GM18511 (cell line): ENCODE measurements at regions not wholly inside any gene's neighbourhood (a gene's known extent, or its start where the extent isn't known, plus 50 kb on each side); places are given as distances from the start of the nearest gene placed in this dataset.

Source experiments
- ATAC-seq: cut with Tn5 transposase; IDR thresholded peaks from one replicate; pipeline ENCODE4 v1.9.1; 2021; ENCODE audit warnings: mild to moderate bottlenecking, moderate library complexity; ENCODE audit not compliant: unreplicated experiment

DNA sequence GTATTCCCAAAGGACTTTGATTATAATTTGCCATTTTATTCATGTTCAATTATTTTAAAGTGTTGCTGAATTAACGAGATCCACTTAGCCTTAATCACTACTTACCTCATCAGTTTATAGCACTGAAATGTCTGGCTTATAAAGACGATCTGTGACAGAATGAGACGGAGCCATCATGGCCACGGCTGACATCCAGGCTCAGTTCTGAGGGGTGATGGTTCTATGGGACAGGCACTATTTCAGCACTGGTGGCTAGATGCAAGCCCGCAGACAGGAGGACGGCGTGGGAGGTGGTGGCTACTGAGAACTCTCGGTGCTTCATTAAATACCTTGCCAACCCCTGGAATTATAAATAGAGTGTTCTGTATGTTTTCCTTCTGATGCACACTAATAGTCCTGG, 1084.2 kb upstream of the TENM3 start:
- no peak for ATAC-seq

DNA sequence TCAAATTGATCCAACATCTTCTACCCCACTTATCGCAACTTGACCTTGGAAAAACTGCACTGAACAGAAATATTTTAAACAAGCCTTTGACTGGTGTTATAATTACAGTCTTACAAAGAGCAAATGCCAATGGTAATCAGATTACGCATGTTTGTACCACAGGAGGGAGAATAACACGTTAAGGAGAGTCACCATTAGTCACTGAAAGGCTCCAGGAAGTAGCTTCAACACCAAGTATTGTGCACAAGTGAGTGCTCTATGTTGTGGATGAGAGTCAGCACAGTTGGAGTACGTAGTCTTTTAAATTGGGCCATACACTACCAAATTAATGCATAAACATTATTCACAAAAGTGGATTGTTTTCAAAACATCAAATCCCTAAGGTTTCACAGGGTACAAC, 1081.5 kb upstream of the TENM3 start:
- no peak for ATAC-seq

DNA sequence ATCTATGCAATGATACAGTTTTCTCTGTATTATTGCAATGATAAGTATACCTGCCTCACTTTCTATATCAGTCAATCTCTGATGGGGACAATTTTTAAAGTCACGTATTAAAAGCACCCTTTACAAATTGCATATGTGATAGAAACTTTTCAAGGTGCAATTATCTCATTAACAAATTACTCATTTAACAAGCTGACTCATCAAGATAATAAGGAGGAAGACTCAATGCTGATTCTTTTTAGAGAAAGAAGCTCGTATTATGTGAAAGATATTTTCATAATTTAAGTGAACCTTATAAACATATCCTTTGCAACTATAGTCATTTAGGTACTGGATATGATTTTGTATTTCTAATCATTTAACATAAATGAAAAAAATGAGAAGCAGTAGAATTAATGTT, 1080.9 kb upstream of the TENM3 start:
- ATAC-seq: no peak

DNA sequence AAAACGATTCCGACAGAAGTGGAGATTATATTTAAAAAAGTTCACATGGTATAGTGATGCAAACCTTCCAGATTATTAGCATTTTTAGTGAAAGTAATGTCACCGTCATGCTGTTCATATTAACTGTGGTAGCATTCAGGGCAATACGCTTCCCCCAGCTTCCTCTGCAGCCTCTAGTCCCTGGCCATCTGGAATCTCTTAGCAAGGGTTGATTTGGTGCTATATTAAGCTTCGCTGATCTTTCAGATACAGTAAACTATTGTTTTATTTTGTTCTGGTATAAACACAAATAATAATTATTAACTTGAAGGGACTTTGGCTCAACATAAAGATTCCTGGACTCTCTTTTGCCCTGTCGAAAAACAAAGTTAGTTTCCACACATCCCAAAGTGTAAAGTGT, 1080.5 kb upstream of the TENM3 start:
- ATAC-seq: no peak

DNA sequence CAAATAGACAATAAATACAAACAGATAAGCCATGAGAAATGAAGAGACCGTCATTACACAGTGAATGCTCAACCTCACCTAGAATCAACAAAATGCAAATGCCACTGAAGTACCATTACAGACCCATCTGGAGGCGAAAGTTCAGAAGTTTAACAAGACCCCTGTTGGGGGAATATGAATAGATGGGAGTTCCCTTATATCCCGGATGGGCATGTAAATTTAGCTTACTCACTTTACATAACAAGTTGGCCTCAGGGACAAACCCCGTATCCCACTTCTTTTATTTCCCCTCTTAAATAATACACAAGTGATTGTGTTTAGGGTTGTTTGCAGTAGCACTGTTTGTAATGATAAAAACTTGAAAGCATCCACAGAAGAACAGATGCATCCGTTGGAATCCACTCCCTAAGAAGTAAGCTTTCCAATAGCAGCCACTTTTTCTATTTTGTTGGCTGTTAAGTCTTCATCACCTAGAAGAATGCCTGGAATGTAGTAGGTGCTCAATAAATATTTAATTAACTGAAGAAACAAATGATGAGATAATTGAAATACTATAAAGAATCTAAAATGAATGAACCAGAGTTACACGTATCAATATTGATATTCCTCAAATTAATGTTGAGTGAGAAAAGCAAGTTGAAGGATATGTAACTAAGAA, 1076.3 kb upstream of the TENM3 start:
- no peak for ATAC-seq

DNA sequence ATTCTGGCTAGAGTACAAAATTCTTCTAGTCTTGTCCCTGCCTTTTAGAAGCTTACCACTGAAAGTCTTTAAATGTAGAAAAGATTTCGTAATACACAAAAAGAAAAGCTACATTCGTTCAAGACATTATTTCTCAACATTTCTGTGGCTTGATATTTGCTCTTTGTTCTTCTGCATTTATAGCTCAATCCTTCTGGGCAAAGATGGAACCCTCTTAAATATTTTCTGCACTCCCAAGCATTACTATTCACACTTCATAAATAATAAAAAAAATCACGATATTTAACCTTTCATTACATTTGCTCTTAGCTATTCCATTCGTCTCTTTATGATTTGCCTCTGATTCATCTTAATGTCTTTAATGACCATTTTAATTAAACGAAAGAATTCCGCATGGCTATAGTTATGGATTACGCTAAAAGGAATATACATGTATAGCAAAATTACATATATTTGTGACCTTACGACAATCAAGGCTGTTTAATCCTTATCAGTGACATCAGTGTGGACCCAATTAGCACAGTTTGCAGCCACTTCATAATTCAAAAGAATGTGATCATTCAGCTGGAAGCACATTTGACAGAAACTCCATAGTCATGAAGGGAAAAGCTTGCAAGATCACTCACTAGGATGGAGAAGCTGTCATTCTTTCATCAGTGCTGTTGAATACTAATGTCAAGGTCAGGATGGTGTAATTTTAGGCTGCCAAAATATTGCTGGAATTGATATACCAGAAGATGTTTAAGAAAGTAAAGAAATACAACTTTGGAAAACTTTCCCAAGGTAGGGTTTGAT, 1075.0 kb upstream of the TENM3 start:
- no peak for ATAC-seq

DNA sequence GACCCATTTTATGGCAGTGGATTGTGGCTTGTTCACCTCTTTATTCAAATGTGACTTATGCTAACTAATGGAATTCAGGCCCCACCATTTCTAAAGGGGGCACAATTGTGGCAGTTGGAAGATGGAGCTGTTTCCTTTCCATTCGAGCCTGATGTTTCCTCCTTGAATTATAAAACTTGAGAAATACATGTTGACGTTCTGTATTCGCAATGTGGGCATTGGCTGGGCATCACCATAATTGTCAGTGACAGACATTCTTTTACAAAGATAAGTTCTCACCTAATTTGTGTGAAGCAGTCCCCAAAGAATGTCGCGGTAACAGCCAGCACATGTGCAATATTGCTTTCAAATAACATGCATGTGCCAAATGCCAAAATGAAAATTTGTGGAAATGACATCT, 1070.2 kb upstream of the TENM3 start:
- no peak for ATAC-seq

DNA sequence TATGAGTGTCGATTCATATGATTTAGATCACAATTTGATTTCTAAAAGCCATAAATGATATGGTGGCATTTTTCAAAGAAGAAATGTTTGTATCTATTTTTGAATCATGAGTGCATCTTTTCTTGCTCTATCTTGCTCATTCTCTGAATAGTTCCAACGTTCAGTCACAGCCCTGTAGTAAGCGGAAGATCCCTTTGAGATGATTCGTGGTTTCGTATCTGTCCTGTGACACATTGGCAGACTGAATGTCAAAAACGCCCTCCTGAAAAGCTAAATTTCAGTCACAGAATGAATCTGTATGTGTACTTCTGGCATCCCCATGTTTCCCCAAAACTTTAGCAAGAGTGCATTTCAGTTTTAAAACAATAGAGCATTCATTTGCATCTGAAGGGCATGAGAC, 1066.9 kb upstream of the TENM3 start:
- ATAC-seq: no peak

DNA sequence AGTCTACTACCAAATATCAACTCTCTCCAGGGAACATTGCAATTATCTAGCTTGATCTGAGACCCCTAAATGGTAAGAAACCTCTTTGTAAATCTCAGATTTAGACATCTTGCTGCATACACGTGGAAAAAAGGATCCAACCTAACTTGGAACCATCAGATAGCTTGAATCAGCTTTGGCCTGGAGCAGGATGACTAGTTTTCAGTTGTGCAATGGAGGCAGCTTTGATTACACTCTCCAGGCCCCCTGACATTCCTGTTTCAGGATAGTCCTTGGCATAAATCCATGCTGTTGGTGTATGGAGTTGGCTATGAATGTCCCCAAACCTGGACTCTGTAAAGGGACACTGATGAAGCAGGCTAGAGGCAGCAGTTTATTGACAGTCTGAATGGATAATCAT, 1061.9 kb upstream of the TENM3 start:
- no peak for ATAC-seq

DNA sequence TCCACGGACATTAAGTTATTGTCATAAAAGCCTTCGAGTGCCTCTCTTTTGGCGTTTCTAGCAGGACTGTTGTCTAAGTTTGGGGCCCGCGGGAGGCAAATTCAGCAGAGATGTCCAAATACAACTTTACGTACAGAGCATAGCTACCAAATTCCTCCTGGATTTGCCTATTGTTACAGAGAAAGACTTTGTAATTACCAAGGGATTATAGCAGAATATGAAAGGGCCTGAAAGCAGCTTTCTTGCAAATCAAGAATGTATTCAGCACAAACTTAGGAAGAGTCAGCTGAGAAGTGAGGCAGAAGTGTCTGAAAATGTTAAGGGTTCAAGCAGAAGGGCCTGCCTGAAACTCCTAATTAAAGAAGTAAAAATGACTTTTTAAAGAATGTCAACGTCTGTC, 1053.5 kb upstream of the TENM3 start:
- ATAC-seq: no peak

DNA sequence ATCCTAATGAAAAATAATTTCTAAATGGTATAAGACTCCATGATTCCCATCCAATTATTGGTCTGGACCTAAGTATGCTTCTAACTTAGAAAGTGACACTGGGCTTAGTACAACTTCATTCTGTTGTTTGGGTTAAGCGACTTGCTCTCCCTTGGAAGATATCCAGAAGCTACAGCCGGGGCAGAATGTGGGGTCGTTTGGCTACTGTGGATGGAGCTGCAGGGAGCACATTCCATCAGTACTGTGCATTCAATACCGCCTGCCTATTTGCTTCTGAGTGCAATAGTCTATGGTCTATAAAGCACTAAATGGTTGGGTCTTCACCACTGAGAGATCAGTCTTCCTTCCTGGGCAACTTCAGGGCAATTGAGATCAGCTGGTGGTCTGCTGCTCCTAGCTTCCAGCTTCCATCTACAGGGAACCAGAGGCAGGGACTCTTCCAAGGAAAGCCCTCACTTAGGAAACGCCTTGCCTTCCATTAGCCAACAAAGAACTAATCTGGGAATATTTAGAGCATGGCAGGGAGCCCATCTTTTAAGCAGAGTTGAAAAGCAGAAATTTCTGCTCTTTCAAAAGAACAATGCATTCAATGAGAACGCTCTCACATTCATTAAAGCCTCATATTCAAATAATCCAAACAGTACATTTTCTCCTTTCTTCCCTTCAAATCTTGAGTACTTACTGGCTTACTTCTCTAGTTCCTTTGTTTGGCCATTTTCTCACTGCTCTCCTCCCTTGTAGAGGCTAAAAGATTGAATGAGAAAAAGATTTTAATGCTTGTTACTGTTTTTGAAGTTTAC, 1049.9 kb upstream of the TENM3 start:
- no peak for ATAC-seq

DNA sequence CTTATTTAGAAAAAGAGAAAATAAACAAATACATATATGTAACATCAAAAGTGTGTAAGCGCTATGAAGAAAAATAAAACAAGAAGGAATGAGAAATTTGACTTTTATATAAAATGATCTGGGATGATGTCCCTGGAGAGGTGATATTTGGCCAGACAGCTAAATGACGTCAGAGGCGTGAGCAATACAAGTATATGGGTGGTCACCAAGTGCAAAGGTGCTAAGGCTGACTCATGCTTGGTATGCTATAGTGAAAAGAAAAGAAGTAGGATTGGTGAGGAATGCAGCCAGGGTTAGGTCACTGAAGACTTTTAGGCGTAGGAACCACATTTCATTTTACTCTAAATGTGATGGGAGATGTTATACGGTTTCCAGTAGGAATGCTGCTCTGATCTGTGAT, 1049.1 kb upstream of the TENM3 start:
- ATAC-seq: no peak

DNA sequence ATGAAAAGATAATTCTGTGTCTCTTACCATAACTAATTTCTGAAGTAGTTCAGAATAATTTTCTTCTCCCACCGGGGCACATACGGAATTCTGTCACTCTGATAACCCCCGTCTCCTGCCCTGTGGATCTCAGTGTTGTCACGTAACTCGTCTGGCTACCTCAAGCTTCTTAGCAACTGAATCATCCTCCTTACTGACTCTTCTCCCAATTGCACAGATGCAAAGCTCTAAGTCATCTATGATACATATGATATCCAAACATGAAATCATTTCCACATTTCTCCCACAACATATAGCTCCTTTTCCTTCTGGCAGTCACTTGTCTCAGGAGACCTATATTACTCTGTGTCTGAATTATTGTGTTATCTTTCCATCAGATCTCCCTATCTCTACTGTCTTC, 1043.1 kb upstream of the TENM3 start:
- ATAC-seq: no peak

DNA sequence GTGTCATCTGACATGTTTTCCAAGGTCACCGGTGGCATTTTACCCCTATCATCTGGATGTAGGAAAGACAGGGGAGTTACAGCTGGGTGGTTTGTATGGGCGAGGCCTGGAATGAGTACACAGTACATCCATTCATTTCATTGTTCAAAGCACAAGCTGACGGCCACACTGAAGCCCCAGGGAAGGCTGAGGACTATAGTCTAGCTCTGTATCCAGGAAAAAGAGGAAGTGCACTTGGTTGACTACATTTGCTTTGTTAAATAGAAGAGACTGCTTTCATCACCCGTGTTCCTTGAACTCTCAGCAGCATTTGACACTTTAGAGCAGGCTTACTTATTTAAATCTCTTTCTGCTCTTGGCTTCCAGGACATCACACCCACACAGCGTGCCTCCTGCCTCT, 1041.0 kb upstream of the TENM3 start:
- ATAC-seq: no peak

DNA sequence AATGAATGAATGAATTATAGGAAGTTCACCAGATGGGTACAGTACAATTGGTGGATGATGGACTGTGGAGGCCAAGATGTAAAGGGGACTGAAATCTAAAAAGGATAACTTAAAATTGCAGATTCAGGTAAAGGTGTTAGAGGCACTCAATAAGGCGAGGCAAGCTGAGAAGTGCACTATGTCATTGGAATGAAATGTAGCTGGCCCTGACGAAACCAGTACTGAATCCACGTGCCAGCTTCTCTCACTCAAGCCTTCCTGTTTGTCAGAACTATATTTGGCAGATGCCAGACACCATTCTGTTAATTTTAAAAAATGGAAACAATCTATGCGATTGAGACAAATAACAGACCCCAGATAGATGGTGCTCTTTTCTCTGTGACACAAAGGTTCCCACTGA, 1039.1 kb upstream of the TENM3 start:
- ATAC-seq: no peak

DNA sequence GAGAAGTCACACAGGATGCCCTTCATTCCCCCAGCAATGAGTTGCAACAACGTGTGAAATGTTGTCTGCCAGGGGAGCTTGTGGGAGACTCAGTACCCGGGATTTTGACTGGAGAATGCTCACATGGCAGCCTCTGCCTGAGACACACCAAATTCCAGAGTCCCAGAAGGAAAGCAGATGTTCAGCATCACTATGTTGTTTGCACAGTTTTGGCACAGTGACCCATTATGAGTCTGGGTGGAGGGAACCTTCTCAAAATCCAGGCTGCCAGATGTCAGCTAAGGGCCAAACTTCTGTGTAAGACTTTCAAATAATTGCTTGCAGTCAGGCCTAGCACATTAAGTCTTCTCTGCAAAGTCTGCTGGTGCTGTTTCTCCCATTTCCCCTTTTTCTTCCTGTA, 1029.7 kb upstream of the TENM3 start:
- no peak for ATAC-seq

DNA sequence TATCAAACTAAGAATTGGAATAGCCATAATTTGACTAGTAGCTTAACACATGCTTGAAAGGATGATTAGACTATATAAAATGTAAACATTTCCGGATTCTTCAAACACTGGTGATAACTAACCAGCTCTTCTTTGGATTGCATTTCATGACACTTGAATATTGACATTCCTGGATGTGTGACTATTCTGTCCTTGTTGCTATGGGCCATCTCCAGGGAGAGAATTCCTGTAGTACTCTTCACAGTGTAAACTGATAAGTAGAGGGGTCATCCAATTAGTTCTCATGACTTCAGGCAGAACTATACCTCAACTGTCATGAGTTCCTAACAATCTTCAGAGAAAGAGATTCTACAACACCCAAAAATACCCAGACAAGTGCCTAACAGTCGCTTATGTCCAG, 1026.7 kb upstream of the TENM3 start:
- ATAC-seq: no peak

DNA sequence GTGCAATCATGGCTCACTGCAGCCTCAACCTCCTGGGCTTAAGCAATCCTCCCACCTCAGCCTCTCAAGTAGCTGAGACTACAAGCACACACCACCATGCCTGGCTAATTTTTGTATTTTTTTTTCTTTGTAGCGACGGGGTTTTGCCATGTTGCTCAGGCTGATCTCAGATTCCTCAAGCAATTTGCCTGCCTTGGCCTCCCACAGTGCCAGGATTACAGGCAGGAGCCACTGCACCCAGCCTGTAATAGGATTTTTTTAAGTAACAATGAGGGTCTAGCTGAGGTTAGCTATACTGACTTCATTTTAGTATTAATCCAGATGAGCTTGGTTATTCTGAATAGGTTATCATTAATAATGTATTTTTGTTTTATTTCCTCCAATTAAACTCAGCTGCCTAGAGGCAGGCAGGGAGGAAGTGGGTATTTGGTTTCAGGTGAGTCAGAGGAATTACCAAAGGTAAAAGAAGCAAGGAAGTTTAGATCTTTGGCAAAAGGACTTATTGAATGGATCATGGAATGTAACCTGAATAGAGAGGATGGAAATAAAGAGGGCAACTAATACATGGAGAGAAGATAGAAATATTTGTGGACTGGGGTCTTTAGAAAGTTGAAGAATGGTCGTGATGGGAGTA, 1023.3 kb upstream of the TENM3 start:
- ATAC-seq: no peak

DNA sequence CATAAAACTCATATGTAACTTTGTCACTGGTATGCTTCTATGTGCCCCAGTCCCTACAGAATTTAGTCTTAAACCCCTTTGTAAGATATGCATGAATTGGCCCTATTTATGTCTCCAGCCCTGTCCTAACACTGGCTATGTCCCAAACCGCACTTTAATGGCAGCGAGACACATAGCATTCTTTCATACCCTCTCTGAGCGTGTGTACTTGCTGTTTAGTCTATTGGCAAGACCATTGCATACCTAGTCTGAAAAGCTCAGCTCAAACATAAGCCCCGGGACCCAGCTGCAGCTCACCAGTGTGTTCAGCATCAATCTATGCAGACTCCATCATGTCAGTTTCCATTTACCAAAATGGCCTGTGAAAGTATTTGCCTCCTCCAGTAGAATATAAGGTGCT, 1018.4 kb upstream of the TENM3 start:
- no peak for ATAC-seq

DNA sequence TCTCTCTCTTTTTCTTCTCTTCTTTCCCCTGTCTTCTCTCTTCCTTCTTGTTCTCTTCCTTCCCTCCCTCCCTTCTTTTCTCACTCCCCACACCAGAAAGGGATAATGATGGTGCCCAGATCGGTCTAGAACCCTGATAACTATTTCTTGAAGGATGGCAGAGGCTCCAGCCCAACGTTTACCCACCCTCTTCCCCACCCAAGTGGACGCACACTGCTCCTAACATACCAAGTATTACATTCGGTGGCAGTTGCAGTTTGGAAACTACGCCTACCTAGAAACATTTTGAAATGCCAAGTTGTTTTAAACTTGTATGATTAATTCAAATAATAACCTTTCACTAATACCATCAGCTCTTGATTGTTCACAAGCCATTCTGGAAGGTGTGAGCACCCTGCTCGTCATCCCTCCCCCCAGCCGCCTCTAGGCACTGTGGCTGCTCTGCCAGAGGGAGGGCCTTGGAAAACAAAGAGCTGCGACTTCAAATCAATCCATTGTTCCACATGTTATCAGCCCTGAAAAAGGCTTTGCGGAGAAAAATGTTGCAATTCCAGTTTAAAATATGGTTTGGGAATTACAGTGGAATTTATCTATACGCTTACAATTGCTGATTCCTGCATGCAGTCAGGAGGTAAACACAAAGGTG, 1017.5 kb upstream of the TENM3 start:
- ATAC-seq: no peak
